Neural cell (in vitro differentiated cells): ENCODE measurements at regions not wholly inside any gene's neighbourhood (a gene's known extent, or its start where the extent isn't known, plus 50 kb on each side); places are given as distances from the start of the nearest gene placed in this dataset.

Source experiments
- CTCF ChIP-seq: fragments of 450-650 bp; IDR thresholded peaks from 2 replicates; pipeline ENCODE4 v1.5.1; 2014; ENCODE audit warnings: antibody characterized with exemption, mild to moderate bottlenecking, moderate library complexity; ENCODE audit not compliant: poor library complexity, severe bottlenecking
- EZH2 ChIP-seq: fragments of 200-600, 300-800 bp; shearing (Covaris generic), sonication (generic); IDR thresholded peaks from 2 replicates; pipeline ENCODE4 v1.6.1; 2014; ENCODE audit warnings: antibody characterized with exemption, low read length, borderline replicate concordance, mild to moderate bottlenecking; ENCODE audit not compliant: insufficient read depth, poor library complexity, severe bottlenecking
- POLR2AphosphoS5 ChIP-seq: IDR thresholded peaks from 2 replicates; pipeline ENCODE4 v1.6.1; 2012
- RAD21 ChIP-seq: fragments of 450-650 bp; conservative IDR thresholded peaks from 2 replicates; pipeline ENCODE4 v1.6.1; 2014; ENCODE audit warnings: antibody characterized with exemption, mild to moderate bottlenecking, moderate library complexity
- TAF1 ChIP-seq: IDR thresholded peaks from 2 replicates; pipeline ENCODE4 v1.6.1; 2012; ENCODE audit warnings: low read depth

- TF ChIP-seq CTCF: no peak
- TF ChIP-seq RAD21: no peak
- no peak for TF ChIP-seq EZH2
- no peak for TF ChIP-seq POLR2AphosphoS5
- TF ChIP-seq TAF1: no peak
Observed at GRCh38 chr4:85391071-85391470, 83.9 kb upstream of the ARHGAP24 start.
